ENCODE measurements at regions not wholly inside any gene's neighbourhood (a gene's known extent, or its start where the extent isn't known, plus 50 kb on each side); places are given as distances from the start of the nearest gene placed in this dataset.

GRCh38 chr4:160224049-160224448, 1121.2 kb downstream of the RAPGEF2 start:
- no peak for DNase-seq (ENCODE audit: low spot score)

GRCh38 chr4:160233141-160233540, 1130.3 kb downstream of the RAPGEF2 start:
- no peak for DNase-seq (ENCODE audit: low spot score)

- no peak for DNase-seq (ENCODE audit: low spot score)
Observed at GRCh38 chr4:160235285-160235684, 1132.4 kb downstream of the RAPGEF2 start.

GRCh38 chr4:160235771-160236170, 1132.9 kb downstream of the RAPGEF2 start:
- DNase-seq (ENCODE audit: low spot score), result no peak

GRCh38 chr4:160238790-160239189, 1135.9 kb downstream of the RAPGEF2 start:
- DNase-seq (ENCODE audit: low spot score), result no peak

- no peak for DNase-seq (ENCODE audit: low spot score)
Observed at GRCh38 chr4:160247091-160247656, 1144.3 kb downstream of the RAPGEF2 start.

- DNase-seq (ENCODE audit: low spot score), result no peak
Observed at GRCh38 chr4:160251522-160252170, 1148.8 kb downstream of the RAPGEF2 start.

GRCh38 chr4:160257318-160257717, 1154.4 kb downstream of the RAPGEF2 start:
- DNase-seq (ENCODE audit: low spot score), result no peak

GRCh38 chr4:160265014-160265413, 1162.1 kb downstream of the RAPGEF2 start:
- no peak for DNase-seq (ENCODE audit: low spot score)

DNA sequence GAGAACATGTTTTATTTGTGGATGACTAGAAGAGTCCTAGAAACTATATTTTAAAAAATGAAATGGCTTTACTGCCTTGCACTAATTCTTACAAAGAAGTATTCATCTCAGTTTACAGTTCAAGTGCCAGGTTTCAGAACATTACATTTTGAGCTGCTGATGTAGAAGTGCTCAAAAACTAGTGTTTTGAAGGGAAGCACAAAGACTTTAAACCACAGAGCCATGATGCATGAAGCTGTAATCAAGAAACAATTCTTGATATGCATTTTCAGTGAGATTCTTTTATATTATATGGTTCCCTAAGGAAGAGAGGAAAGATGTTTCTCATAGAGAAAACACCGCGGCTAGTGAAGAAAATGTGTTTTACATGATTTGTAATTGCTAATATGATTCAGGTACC, 1163.0 kb downstream of the RAPGEF2 start:
- no peak for DNase-seq (ENCODE audit: low spot score)

GRCh38 chr4:160276785-160277325, 1174.0 kb downstream of the RAPGEF2 start:
- no peak for DNase-seq (ENCODE audit: low spot score)

- no peak for DNase-seq (ENCODE audit: low spot score)
Observed at GRCh38 chr4:160283081-160283480, 1180.2 kb downstream of the RAPGEF2 start.

DNA sequence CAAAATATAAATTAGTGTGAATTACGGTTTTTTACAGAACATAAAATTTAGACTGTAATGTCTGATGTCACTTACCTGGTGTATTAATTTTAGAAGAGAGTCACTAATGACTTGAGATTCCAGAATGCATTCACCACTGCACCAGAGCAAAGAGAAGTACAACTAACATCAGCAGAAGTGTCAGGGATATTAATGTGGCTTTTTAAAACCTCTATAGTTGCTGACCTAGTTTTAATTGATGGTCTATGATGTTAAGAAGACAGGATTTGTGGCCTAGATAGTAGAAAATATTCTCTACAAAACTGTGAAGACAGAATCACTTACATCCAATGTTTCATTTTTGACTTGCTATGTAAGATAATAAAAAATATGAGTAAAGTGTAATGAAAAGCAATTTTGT, 1181.6 kb downstream of the RAPGEF2 start:
- DNase-seq (ENCODE audit: low spot score), result no peak

GRCh38 chr4:160286051-160286450, 1183.2 kb downstream of the RAPGEF2 start:
- DNase-seq (ENCODE audit: low spot score), result no peak

DNA sequence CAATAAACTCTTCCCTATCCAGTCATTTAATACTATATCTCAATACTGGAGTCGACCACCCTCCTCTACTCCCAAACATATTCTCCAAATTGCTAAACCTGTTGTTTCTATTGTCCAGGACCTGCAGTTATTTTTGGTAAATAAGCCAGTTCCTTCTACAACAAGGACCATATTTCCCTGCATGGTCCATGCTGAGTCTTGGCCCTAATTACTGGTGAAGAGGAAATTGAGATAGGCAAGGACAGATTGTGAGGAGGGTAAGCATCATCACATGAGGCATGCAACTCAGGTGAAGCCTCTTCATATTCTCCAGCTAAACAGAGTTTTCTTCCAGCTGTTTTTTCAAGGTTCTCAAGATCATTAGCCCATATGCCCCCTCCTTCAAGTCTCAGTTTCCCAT, 1193.6 kb downstream of the RAPGEF2 start:
- DNase-seq (ENCODE audit: low spot score), result no peak

DNA sequence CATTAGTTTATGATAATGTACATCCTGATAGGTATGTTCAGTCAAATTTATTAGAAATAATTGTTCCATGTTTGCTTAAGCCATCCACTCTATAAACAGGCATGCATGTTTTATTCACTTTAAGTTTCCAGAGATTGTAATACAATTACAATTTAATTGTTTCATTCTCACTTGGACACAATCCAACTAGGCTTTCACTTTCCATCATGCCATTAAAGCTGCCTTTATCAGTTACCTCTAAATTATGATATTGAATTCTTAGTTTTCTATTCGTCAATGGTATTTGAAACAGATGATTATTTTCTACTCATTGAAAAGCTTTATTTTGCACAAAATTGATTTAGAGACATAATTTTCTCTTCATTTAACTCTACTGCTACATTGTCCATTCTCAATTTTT, 1196.3 kb downstream of the RAPGEF2 start:
- DNase-seq (ENCODE audit: low spot score), result no peak

DNA sequence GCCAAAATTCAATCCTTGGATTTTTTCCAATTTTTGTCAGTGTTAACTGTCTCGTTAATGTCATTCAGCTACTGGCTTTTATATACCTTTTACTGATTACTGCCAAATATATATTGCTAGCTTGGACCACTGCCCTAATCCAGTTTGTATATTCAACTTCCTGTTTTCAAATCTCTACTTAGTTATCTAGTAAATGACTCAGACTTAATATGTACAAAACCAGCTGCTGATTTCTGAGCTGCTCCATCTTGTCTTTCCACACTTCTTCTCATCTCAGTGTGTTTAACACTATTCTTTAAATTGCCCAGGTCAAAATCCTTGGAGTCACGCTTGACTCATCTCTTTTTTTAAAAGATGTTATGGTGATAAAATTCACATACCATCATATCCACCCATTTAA, 1196.7 kb downstream of the RAPGEF2 start:
- DNase-seq (ENCODE audit: low spot score), result no peak

DNA sequence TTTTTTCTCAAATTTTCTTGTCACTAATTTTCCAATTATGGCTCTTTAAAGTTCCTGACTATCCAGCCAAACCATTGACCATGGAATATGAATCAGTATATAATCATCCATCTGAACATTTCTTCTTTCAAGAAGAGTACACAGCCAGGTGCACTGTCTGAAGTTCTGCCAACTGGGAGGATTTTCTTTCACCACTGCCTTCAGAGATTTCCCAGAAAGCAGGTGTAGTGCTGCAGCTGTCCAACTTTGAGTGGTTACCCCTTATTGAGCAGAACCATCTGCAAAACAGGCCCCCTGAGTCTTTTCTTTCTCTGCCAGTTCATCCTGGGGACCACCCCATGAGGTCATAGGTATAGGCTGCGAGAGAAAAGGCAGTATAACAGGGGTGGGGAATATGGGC, 1213.2 kb downstream of the RAPGEF2 start:
- DNase-seq (ENCODE audit: low spot score), result no peak

DNA sequence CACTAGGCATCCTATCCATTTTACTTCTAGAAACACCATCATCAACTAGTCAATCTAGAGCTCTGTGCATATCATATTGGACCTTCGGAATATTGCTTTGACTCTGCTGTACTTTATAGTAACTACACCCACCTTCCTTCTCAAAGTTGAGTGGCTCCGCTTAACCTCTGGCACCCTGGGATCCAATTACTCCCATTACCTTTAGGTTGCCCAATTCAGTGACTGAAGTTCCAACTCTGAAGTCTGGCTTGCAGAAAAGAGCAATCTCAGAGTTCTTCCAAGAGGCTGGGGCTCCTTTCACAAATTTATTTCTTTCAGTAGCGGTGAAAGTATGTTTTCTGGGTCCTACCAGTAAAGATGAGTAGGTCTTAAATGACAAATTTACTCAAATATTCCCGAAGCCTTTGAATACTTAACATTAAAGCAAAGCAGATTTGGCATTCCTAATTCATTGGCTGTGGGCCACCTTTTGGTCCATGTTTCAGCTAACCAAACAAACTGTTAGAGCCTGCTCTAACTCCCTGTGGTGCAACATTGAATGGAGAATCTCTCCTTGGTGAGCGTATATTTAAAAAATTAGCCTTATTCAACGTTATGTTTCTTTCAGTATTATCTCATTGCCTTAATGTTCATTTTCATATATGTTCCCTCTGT, 1215.8 kb downstream of the RAPGEF2 start:
- no peak for DNase-seq (ENCODE audit: low spot score)

DNA sequence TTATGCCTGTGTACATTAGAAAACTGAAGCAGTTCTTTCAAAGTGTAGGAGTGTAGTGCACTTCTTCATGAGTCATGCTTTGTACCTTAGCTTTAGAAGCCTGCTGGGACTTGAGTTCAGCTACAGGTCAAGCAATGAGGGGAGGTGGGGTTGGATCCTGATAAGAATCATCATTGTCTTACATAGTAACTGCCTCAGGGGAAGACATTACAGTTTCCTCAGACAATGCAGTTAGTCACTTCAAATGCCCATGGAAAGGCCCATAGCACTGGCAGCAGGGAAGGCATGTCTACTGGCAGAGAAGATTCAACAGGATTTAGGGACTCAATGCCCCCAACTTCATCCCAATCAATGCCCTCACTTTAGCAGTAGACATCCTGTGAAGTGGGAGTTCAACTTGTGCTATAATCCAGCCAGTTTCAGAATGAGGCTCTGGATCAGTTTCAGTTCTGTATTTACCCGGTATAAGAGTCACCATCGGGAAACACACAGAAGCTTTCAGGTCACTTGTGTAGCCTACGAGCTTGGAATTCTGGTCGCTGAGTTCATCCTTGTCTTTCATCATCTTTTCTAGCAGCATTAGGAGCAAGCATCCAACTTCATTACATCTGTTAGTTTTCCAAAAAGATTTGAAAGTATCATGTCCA, 1216.5 kb downstream of the RAPGEF2 start:
- no peak for DNase-seq (ENCODE audit: low spot score)

GRCh38 chr4:160319868-160320260, 1217.0 kb downstream of the RAPGEF2 start:
- no peak for DNase-seq (ENCODE audit: low spot score)

- DNase-seq (ENCODE audit: low spot score), result no peak
Observed at GRCh38 chr4:160326110-160326509, 1223.2 kb downstream of the RAPGEF2 start.

DNA sequence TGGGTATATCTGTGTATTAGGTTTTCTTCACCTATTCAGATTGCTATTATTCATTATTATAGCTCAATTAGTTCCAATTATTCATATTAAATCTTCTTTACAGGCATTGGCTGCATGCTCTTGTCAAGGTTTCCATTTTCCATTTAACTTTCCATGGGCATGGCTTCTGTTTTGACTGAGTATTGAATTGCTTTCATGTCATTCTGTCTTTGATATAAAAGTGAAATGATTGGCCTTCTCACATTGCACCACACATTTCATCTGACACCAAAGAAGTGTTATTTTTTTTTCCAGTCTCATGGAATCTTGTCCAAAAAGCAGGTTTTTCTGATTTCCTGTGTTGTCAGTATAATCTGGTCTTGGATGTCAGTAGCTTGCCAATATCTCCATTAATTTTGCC, 1244.3 kb downstream of the RAPGEF2 start:
- DNase-seq (ENCODE audit: low spot score), result no peak
